ENCODE measurements at regions not wholly inside any gene's neighbourhood (a gene's known extent, or its start where the extent isn't known, plus 50 kb on each side); places are given as distances from the start of the nearest gene placed in this dataset.

DNA sequence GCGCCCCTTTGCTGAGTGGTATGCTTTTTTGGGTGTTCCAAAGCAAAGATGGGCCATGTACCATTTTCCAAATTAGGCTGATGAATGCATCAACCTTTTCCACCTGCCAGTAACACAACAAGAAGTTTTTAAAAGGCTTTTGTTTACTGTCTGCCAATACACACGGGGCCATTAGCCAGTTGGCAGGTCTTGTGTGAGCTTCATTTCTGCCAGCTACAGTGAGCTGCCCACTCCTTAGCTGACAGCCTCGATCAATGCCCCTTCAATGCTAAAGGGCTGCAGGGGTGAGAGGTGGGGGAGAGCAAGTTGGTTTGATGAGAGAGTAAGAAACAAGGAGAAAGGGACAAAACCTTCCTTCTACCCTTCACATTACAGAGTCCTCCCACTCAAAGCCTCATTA, 128.7 kb downstream of the C5orf15 start:
- no peak for DNase-seq
- no peaks in the 10 kb centered on the region for H3K36me3 ChIP-seq
- H3K4me1 ChIP-seq, result peaks cover 0 to 6% of the 10 kb centered on the region in 2 donors
- no peaks in the 10 kb centered on the region for H3K9me3 ChIP-seq
- intact Hi-C loops (cut with DNase I), result no loop called here
- WGBS, 2 donors, result 60 to 62% methylated on average over 3 of the region's 3 CpGs
- TF ChIP-seq POLR2A (IDR thresholded peaks at IDR 0.05), result no peak
- TF ChIP-seq, protein P1, sequence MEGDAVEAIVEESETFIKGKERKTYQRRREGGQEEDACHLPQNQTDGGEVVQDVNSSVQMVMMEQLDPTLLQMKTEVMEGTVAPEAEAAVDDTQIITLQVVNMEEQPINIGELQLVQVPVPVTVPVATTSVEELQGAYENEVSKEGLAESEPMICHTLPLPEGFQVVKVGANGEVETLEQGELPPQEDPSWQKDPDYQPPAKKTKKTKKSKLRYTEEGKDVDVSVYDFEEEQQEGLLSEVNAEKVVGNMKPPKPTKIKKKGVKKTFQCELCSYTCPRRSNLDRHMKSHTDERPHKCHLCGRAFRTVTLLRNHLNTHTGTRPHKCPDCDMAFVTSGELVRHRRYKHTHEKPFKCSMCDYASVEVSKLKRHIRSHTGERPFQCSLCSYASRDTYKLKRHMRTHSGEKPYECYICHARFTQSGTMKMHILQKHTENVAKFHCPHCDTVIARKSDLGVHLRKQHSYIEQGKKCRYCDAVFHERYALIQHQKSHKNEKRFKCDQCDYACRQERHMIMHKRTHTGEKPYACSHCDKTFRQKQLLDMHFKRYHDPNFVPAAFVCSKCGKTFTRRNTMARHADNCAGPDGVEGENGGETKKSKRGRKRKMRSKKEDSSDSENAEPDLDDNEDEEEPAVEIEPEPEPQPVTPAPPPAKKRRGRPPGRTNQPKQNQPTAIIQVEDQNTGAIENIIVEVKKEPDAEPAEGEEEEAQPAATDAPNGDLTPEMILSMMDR (IDR thresholded peaks at IDR 0.05), result no peak
- H3K4me3 ChIP-seq (replicated peaks in 1 of 3), result no peak overlapping the region
- no peaks in the 10 kb centered on the region for H3K27me3 ChIP-seq
- no peak overlapping the region for H3K27ac ChIP-seq

DNA sequence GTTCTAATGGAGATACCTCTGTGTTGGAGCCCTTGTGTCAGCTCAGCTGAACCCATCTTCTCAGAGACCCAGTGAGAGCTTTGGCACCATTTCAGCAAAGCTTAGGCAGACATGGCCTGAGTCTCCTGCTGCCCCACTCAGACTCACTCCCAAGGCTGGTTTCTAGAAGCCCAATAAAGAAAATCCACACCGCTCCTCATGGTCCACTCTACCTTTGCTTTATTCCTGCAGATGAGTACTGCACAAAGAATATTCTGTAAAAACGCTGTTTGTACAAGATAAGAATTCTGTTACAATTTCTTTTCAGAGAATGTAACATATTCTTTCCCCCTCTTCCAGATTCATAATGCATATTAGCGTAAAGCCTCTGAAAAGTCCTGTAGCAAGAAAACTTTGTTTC, 129.3 kb downstream of the C5orf15 start:
- WGBS, 2 donors, result 92 to 93% methylated on average over 3 of the region's 3 CpGs
- TF ChIP-seq, protein P1 (IDR thresholded peaks at IDR 0.05), result no peak
- H3K9me3 ChIP-seq, result no peaks in the 10 kb centered on the region
- intact Hi-C loops (cut with DNase I), result no loop called here
- peaks cover 0 to 5% of the 10 kb centered on the region in 2 donors for H3K4me1 ChIP-seq
- no peaks in the 10 kb centered on the region for H3K36me3 ChIP-seq
- H3K27ac ChIP-seq, result no peak overlapping the region
- H3K27me3 ChIP-seq, result no peaks in the 10 kb centered on the region
- no peak overlapping the region for H3K4me3 ChIP-seq (replicated peaks in 1 of 3)
- no peak for DNase-seq

DNA sequence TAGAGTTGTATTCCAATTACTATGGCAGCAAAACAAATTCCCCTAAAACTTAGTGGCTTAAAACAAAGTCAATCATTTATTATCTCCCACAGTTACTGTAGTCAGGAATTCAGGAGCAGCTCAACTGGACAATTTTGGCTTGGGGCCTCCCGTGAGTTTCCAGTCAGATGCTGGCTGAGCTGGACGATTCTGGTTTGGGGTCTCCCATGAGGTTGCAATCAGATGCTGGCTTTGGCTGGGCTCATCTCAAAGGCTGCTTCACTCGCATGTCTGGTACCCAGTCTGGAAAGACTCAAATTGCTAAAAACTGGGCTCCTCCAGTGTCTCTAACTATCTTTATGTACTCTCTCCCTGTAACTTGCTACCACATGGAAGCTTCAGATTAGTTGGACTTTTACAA, 130.1 kb downstream of the C5orf15 start:
- Histone ChIP-seq H3K4me1 (no peaks in the 10 kb centered on the region), H3K36me3 (no peaks in the 10 kb centered on the region), H3K9me3 (no peaks in the 10 kb centered on the region), H3K27me3 (no peaks in the 10 kb centered on the region), H3K4me3 (replicated peaks in 1 of 3) (no peak overlapping the region), H3K27ac (no peak overlapping the region)
- TF ChIP-seq, protein P1 (IDR thresholded peaks at IDR 0.05), result no peak
- no peak for TF ChIP-seq POLR2A (IDR thresholded peaks at IDR 0.05)
- 77 to 85% methylated on average over 3 of the region's 3 CpGs for WGBS, 2 donors
- intact Hi-C loops (cut with DNase I), result no loop called here
- no peak for DNase-seq

DNA sequence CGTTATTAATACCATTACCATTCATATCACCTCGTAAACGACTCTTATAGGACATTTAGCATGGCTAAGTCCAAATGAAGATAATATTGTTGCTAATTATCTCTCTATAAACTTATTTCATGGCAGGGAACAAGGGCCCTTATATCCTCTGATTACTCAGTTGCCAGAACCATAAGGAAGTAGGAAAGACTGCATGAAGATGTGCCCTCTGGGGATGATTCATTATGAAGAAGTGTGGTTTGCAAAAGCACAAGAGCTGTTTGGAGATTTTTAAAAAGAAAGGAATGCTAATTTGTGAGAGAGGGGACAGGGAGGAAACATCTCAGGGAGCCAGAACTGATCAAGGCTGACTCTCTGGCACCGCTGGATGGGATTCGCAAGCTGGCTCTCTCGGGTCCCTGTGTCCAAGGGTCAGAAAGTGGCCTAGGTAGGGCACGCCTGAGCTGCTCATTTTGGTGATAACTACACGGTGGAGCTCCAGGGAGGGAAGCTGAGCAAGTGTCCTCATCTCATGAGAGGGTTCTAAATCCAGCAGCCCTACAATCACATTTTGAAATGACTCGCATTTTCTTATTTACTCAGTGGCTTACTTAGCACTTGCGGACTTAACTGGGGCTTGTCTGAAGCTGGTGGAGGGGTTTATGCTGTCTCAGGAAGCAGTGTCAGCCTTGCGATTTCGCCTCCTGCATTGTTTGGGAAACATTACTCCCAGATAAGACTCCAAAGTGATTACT, 136.8 kb downstream of the C5orf15 start:
- 81 to 83% methylated on average over 12 of the region's 12 CpGs for WGBS, 2 donors
- Histone ChIP-seq H3K9me3 (no peaks in the 10 kb centered on the region), H3K27me3 (no peaks in the 10 kb centered on the region), H3K4me1 (peaks cover 11% of the 10 kb centered on the region in 2 donors), H3K36me3 (no peaks in the 10 kb centered on the region), H3K27ac (no peak overlapping the region), H3K4me3 (replicated peaks in 1 of 3) (no peak overlapping the region)
- no peak for DNase-seq
- intact Hi-C loops (cut with DNase I), result no loop called here
- TF ChIP-seq, protein P1 (IDR thresholded peaks at IDR 0.05), result no peak
- TF ChIP-seq POLR2A (IDR thresholded peaks at IDR 0.05), result no peak

DNA sequence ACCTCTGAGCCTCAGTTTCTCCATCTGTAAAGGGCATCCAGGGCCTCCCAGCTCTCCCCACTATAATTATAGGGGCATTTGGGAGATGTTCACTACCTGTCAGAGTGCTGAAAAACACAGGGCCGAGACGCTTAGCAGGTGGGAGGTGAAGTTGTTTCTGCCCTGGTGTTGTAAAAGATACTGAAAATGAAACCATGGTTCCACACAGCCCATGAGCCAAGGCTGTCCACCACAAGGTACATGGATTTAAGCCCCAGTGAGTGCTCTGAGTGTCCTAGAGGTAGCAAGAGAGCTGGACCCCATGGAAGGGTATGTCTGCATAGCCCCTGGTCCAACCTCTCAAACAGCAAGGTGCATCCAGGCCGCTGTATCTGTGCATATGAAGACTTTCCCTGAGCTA, 137.5 kb downstream of the C5orf15 start:
- Histone ChIP-seq H3K27ac (no peak overlapping the region), H3K4me1 (peaks cover 11 to 13% of the 10 kb centered on the region in 2 donors), H3K27me3 (no peaks in the 10 kb centered on the region), H3K4me3 (replicated peaks in 1 of 3) (no peak overlapping the region), H3K36me3 (no peaks in the 10 kb centered on the region), H3K9me3 (no peaks in the 10 kb centered on the region)
- TF ChIP-seq POLR2A (IDR thresholded peaks at IDR 0.05), result no peak
- TF ChIP-seq, protein P1 (IDR thresholded peaks at IDR 0.05), result no peak
- WGBS, 2 donors, result 87 to 91% methylated on average over 3 of the region's 3 CpGs
- intact Hi-C loops (cut with DNase I), result no loop called here
- DNase-seq, result no peak

Data from thyroid gland (tissue), 4 donors.